DOHH2 (cell line): ENCODE measurements at regions not wholly inside any gene's neighbourhood (a gene's known extent, or its start where the extent isn't known, plus 50 kb on each side); places are given as distances from the start of the nearest gene placed in this dataset.

Experiments
- CTCF ChIP-seq: fragments of 200-600 bp; sonication (generic); IDR thresholded peaks from one replicate; pipeline ENCODE4 v1.5.1; 2014; ENCODE audit warnings: antibody characterized with exemption, mild to moderate bottlenecking, low read depth, low read length; ENCODE audit not compliant: poor library complexity, severe bottlenecking
- EZH2phosphoT487 ChIP-seq: fragments of 200-600 bp; sonication (generic); IDR thresholded peaks from 2 replicates; pipeline ENCODE4 v1.6.1; 2017; ENCODE audit warnings: borderline replicate concordance, mild to moderate bottlenecking, antibody characterized with exemption, low read length, moderate library complexity, mixed read lengths

DNA sequence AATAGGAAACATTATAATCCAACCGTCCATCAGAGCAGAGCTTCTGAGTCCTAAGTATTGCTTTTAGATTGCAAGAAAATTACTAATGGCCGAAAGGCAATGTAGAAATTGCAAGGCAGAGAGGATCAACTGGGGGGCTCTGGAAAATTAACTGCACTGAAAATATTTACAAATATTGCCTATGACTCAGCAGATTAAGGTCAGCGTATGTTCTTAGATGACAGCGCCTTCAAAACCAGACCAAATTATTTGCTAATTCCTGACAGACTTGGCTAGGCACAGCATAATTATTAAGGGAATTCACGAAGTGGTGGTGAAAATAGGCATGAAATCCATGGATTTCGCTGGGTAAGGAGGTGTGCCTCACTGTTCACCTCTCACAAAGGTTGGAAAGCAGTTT lies 947.7 kb downstream of the TUSC7 start:
- TF ChIP-seq EZH2phosphoT487 (no peak), CTCF (no peak)
